Islet precursor cell (in vitro differentiated cells): ENCODE measurements at regions not wholly inside any gene's neighbourhood (a gene's known extent, or its start where the extent isn't known, plus 50 kb on each side); places are given as distances from the start of the nearest gene placed in this dataset.
"Not testable (repeated sequence)": the region's sequence is repeated elsewhere in the genome, so short reads cannot be mapped to it uniquely, and the experiment has no call there.

Experiments used
- DNase-seq: peaks from one replicate; pipeline ENCODE4 v3.0.0-alpha.2; 2018

GRCh38 chr4:132707955-132708354 is 441.1 kb upstream of the PCDH10 start:
- no peak for DNase-seq

GRCh38 chr4:132709056-132709455 is 440.0 kb upstream of the PCDH10 start:
- no peak for DNase-seq

- DNase-seq: no peak
Observed at GRCh38 chr4:132710971-132711370, 438.1 kb upstream of the PCDH10 start.

GRCh38 chr4:132737344-132737743 is 411.8 kb upstream of the PCDH10 start:
- peak; percentile 76 for DNase-seq

GRCh38 chr4:132759199-132759780 is 389.8 kb upstream of the PCDH10 start:
- no peak for DNase-seq

- DNase-seq: peak; percentile 79
Observed at GRCh38 chr4:132763465-132763864, 385.6 kb upstream of the PCDH10 start.

- DNase-seq: no peak
Observed at GRCh38 chr4:132767901-132768300, 381.2 kb upstream of the PCDH10 start.

GRCh38 chr4:132770776-132771175 is 378.3 kb upstream of the PCDH10 start:
- no peak for DNase-seq

- no peak for DNase-seq
Observed at GRCh38 chr4:132792310-132792709, 356.8 kb upstream of the PCDH10 start.

GRCh38 chr4:132797856-132798255 is 351.2 kb upstream of the PCDH10 start:
- DNase-seq: no peak

GRCh38 chr4:132809298-132810032 is 339.6 kb upstream of the PCDH10 start:
- peak; percentile 73 for DNase-seq

- DNase-seq: not testable (repeated sequence)
Observed at GRCh38 chr4:132813061-132813460, 336.0 kb upstream of the PCDH10 start.

- peak; percentile 83 for DNase-seq
Observed at GRCh38 chr4:132818091-132818490, 331.0 kb upstream of the PCDH10 start.

- no peak for DNase-seq
Observed at GRCh38 chr4:132823419-132823818, 325.7 kb upstream of the PCDH10 start.

GRCh38 chr4:132824761-132825160 is 324.3 kb upstream of the PCDH10 start:
- no peak for DNase-seq

- no peak for DNase-seq
Observed at GRCh38 chr4:132827522-132827921, 321.6 kb upstream of the PCDH10 start.

- DNase-seq: no peak
Observed at GRCh38 chr4:132838244-132838643, 310.9 kb upstream of the PCDH10 start.

- DNase-seq: no peak
Observed at GRCh38 chr4:132839070-132839469, 310.0 kb upstream of the PCDH10 start.

GRCh38 chr4:132859929-132860328 is 289.2 kb upstream of the PCDH10 start:
- no peak for DNase-seq

GRCh38 chr4:132860976-132861375 is 288.1 kb upstream of the PCDH10 start:
- no peak for DNase-seq

- DNase-seq: no peak
Observed at GRCh38 chr4:132863619-132864018, 285.5 kb upstream of the PCDH10 start.

- DNase-seq: no peak
Observed at GRCh38 chr4:132865458-132865857, 283.6 kb upstream of the PCDH10 start.

- no peak for DNase-seq
Observed at GRCh38 chr4:132865922-132866321, 283.2 kb upstream of the PCDH10 start.

- no peak for DNase-seq
Observed at GRCh38 chr4:132866616-132867015, 282.5 kb upstream of the PCDH10 start.

- no peak for DNase-seq
Observed at GRCh38 chr4:132893787-132894186, 255.3 kb upstream of the PCDH10 start.
